GM19395 (cell line): ENCODE measurements at regions not wholly inside any gene's neighbourhood (a gene's known extent, or its start where the extent isn't known, plus 50 kb on each side); places are given as distances from the start of the nearest gene placed in this dataset.
A peak's percentile ranks its signal among the peaks of the same experiment; 100 is the strongest.
"Not testable (repeated sequence)": the region's sequence is repeated elsewhere in the genome, so short reads cannot be mapped to it uniquely, and the experiment has no call there.

Experiments
- ATAC-seq: cut with Tn5 transposase; IDR thresholded peaks from one replicate; pipeline ENCODE4 v1.9.1; 2021; ENCODE audit warnings: mild to moderate bottlenecking, moderate library complexity; ENCODE audit not compliant: unreplicated experiment

GRCh38 chr13:66237411-66238062, 992.6 kb downstream of the PCDH9 start:
- no peak for ATAC-seq

- ATAC-seq = no peak
These were observed 996.0 kb downstream of the PCDH9 start for GRCh38 chr13:66234159-66234558.

GRCh38 chr13:66231958-66232357, 998.2 kb downstream of the PCDH9 start:
- not testable (repeated sequence) for ATAC-seq

GRCh38 chr13:66225072-66225471, 1005.1 kb downstream of the PCDH9 start:
- no peak for ATAC-seq

- no peak for ATAC-seq
These were observed 1005.5 kb downstream of the PCDH9 start for GRCh38 chr13:66224663-66225062.

- ATAC-seq = no peak
These were observed 1007.2 kb downstream of the PCDH9 start for GRCh38 chr13:66222926-66223325.

- no peak for ATAC-seq
These were observed 1008.0 kb downstream of the PCDH9 start for GRCh38 chr13:66222127-66222526.

GRCh38 chr13:66219506-66219905, 1010.6 kb downstream of the PCDH9 start:
- ATAC-seq = no peak

GRCh38 chr13:66218583-66218982, 1011.6 kb downstream of the PCDH9 start:
- ATAC-seq = no peak

- ATAC-seq = no peak
These were observed 1013.4 kb downstream of the PCDH9 start for GRCh38 chr13:66216728-66217127.

- ATAC-seq = peak; percentile 40
These were observed 1015.7 kb downstream of the PCDH9 start for GRCh38 chr13:66214467-66214866.

GRCh38 chr13:66212511-66212910, 1017.6 kb downstream of the PCDH9 start:
- no peak for ATAC-seq

- ATAC-seq = no peak
These were observed 1019.5 kb downstream of the PCDH9 start for GRCh38 chr13:66210677-66211076.

- no peak for ATAC-seq
These were observed 1021.5 kb downstream of the PCDH9 start for GRCh38 chr13:66208589-66208988.

GRCh38 chr13:66207610-66208009, 1022.5 kb downstream of the PCDH9 start:
- ATAC-seq = no peak

GRCh38 chr13:66205807-66206206, 1024.3 kb downstream of the PCDH9 start:
- no peak for ATAC-seq

- ATAC-seq = no peak
These were observed 1029.6 kb downstream of the PCDH9 start for GRCh38 chr13:66200555-66200954.

- ATAC-seq = no peak
These were observed 1034.9 kb downstream of the PCDH9 start for GRCh38 chr13:66195238-66195637.

- no peak for ATAC-seq
These were observed 1040.2 kb downstream of the PCDH9 start for GRCh38 chr13:66189986-66190385.

GRCh38 chr13:66180836-66181235, 1049.3 kb downstream of the PCDH9 start:
- ATAC-seq = no peak

GRCh38 chr13:66171920-66172319, 1058.2 kb downstream of the PCDH9 start:
- no peak for ATAC-seq

GRCh38 chr13:66162470-66162869, 1067.7 kb downstream of the PCDH9 start:
- no peak for ATAC-seq

GRCh38 chr13:66159511-66159910, 1070.6 kb downstream of the PCDH9 start:
- peak; percentile 57 for ATAC-seq
